AG04450 (cell line): ENCODE measurements at regions not wholly inside any gene's neighbourhood (a gene's known extent, or its start where the extent isn't known, plus 50 kb on each side); places are given as distances from the start of the nearest gene placed in this dataset.

Experiments used
- CTCF ChIA-PET: fragments of 300-600, 350-600 bp; formaldehyde crosslinking; extraction: SDS; loops from one replicate; lab custom pipeline; 2022; ENCODE audit warnings: antibody characterized with exemption, inconsistent platforms; lab: Charles Lee
- POLR2A ChIA-PET: fragments of 350-600 bp; formaldehyde crosslinking; extraction: SDS; loops from one replicate; lab custom pipeline; 2021; ENCODE audit warnings: antibody characterized with exemption, inconsistent platforms; lab: Yijun Ruan, JAX
- DNase-seq: peaks from one replicate; pipeline ENCODE4 v3.0.0-alpha.2; 2011; ENCODE audit warnings: low read depth, low spot score
- H3K27ac ChIP-seq: one replicate; pipeline ENCODE4 v1.5.1; 2012; ENCODE audit warnings: low read depth, low read length, control low read depth
- H3K27me3 ChIP-seq: one replicate; pipeline ENCODE4 v1.6.0; 2012; ENCODE audit warnings: low read length; ENCODE audit not compliant: control insufficient read depth, insufficient read depth
- H3K4me3 ChIP-seq: 2 replicates; pipeline ENCODE4 v1.5.1; 2011; ENCODE audit warnings: mild to moderate bottlenecking, low read depth, low read length, control low read depth
- H3K9me3 ChIP-seq: 2 replicates; pipeline ENCODE4 v1.5.1; 2012; ENCODE audit warnings: low read length; ENCODE audit not compliant: control insufficient read depth, insufficient read depth
- CTCF ChIP-seq: IDR thresholded peaks from 2 replicates; pipeline ENCODE4 v1.5.1; 2011; ENCODE audit warnings: low read depth, low read length, control low read depth, inconsistent platforms

DNA sequence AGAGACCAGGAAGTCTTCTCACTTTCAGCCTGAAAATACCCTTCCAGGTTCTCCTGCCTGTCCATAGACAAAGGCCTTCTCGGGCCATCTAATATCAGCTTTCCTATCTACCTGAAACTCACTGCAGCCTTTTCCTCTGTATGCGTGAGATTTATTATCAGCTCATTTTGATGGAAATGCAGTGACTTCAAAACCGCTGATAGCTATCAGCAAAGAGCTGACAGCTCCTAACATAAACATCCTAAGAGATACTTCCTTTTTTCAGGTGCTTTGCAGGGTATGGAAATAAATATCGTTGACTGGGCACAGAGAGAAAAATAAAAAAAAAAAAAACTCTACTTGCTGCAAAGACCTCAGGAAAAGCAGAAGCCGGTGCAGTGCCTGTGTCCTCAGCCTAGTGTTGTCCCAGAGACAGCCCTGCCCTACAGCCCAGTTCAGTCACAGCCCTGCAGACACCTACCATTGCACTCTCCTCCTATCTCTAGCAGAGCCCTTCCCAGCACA, 215.0 kb upstream of the EGLN3 start:
- DNase-seq = no peak
- Histone ChIP-seq H3K4me3 (no peak overlapping the region), H3K9me3 (no peaks in the 10 kb centered on the region), H3K27me3 (no peaks in the 10 kb centered on the region), H3K27ac (no peak overlapping the region)
- no peak for TF ChIP-seq CTCF
- ChIA-PET POLR2A (no interaction called here), CTCF (no interaction called here)

DNA sequence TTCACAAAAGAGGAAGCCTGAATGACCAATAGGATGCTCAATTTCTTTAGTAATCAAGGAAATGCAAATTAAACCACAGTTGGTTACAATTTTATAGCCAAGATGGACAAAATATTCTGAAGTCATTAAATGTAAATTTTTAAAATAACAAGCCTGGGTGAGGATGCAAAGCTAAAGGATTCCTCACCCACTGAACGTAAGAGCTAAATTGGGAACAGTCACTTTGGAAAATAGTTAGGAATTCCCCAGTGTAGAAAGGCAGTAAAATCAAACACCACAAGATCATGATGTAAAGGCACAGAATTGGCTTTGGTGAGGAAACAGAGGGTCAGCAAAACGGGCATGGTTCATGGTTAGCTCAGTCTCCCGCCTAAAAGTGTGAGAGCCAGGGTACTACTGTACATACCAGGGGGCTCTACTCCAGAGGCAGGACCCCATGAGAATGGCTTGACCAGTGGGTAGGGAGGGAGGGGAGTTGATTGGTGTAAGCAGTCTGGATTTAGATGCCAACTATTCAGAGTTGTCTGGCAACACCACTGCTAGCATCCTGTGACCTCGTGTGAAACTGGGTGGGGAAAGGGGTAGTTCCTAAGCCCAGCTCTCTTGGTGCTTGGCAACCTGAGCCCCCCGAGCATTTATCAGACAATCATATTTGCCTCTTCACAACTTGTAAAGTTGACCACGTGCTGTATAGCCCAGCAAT, 213.4 kb upstream of the EGLN3 start:
- Histone ChIP-seq H3K4me3 (no peak overlapping the region), H3K9me3 (no peaks in the 10 kb centered on the region), H3K27ac (no peak overlapping the region), H3K27me3 (no peaks in the 10 kb centered on the region)
- no peak for TF ChIP-seq CTCF
- no peak for DNase-seq
- POLR2A ChIA-PET = no interaction called here
- CTCF ChIA-PET = no interaction called here

DNA sequence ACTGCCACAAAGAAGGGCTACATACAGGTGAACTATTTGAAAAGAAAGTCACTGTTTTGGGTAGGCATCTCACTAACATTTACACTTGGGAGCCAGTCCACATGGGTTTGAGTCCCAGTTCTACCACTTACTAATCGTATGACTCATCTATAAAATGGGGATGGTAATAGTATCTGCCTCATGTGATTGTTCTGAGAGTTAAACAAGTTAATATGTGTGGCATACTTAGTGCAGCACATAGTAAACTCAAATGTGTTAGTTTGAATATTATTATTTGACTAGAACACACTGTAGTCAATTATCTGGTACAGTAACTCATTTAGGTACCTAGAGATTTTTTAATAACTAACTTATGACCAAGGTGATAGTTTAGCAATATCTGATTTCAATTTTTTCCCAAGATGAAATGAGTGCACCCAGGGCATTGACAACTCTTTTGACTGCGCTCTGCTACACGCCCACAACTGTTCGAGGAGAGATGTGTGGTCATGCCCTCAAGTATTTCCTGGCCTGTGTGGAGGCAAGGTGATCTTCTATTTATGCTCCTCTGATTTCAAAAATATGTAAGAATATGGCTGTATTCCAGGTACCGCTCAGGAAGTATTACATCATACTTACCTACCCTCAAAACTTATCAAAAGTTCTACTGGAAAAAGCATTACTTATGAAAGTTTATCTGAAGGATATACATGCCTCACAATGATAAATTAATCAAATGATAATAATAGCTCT, 210.6 kb upstream of the EGLN3 start:
- ChIA-PET CTCF (no interaction called here), POLR2A (no interaction called here)
- no peak for DNase-seq
- H3K27me3 ChIP-seq = no peaks in the 10 kb centered on the region
- no peak for TF ChIP-seq CTCF
- H3K4me3 ChIP-seq = no peak overlapping the region
- H3K9me3 ChIP-seq = no peaks in the 10 kb centered on the region
- no peak overlapping the region for H3K27ac ChIP-seq

- Histone ChIP-seq H3K4me3 (no peak overlapping the region), H3K9me3 (no peaks in the 10 kb centered on the region), H3K27ac (no peak overlapping the region), H3K27me3 (no peaks in the 10 kb centered on the region)
- POLR2A ChIA-PET = no interaction called here
- CTCF ChIA-PET = no interaction called here
- no peak for TF ChIP-seq CTCF
- no peak for DNase-seq
Measured at GRCh38 chr14:34160619-34161018, 209.7 kb upstream of the EGLN3 start.

DNA sequence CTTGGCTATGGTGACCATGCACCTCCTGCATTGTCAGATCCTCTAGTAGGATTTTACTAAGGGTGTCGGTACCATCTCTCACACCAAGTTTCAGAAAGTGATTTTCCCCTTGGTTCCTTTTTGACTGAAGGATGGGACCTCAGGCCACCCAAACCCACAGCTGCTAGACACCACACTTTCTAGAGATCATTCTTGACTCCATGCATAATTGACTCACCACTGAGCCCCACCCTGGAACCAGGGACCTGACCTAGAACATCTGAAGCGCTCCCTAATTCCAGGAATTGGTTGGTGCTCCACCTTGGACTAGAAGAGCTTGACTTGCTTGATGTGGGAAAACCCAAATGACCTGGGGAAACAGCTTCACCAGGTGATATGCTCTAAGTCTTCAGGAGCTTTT, 206.8 kb upstream of the EGLN3 start:
- Histone ChIP-seq H3K9me3 (no peaks in the 10 kb centered on the region), H3K4me3 (no peak overlapping the region), H3K27ac (no peak overlapping the region), H3K27me3 (no peaks in the 10 kb centered on the region)
- ChIA-PET CTCF (no interaction called here), POLR2A (no interaction called here)
- DNase-seq = no peak
- no peak for TF ChIP-seq CTCF
